GM23248 (cell line): ENCODE measurements at regions not wholly inside any gene's neighbourhood (a gene's known extent, or its start where the extent isn't known, plus 50 kb on each side); places are given as distances from the start of the nearest gene placed in this dataset.

Experiments
- DNase-seq: peaks from one replicate; pipeline ENCODE4 v3.0.0-alpha.2; 2015
- H2AFZ ChIP-seq: fragments of 200-600 bp; sonication (generic); 2 replicates; pipeline ENCODE4 v1.6.1; 2016; ENCODE audit warnings: antibody characterized with exemption
- H3F3A ChIP-seq: fragments of 200-600 bp; sonication (generic); 2 replicates; pipeline ENCODE4 v1.6.1; 2016; ENCODE audit warnings: mild to moderate bottlenecking, antibody characterized with exemption, mixed run types; ENCODE audit not compliant: insufficient read depth
- H3K27ac ChIP-seq: fragments of 200-600 bp; sonication (generic); 2 replicates; pipeline ENCODE4 v1.5.1; 2016; ENCODE audit warnings: mild to moderate bottlenecking
- H3K27me3 ChIP-seq: fragments of 200-600 bp; sonication (generic); replicated peaks from 2 replicates; pipeline ENCODE4 v1.6.1; 2016; ENCODE audit warnings: mild to moderate bottlenecking; ENCODE audit not compliant: insufficient read depth
- H3K36me3 ChIP-seq: fragments of 200-600 bp; sonication (generic); 2 replicates; pipeline ENCODE4 v1.6.1; 2016; ENCODE audit warnings: low read depth, mild to moderate bottlenecking
- H3K4me1 ChIP-seq: fragments of 200-600 bp; sonication (generic); 2 replicates; pipeline ENCODE4 v1.6.1; 2016; ENCODE audit warnings: mild to moderate bottlenecking; ENCODE audit not compliant: insufficient read depth
- H3K4me2 ChIP-seq: fragments of 200-600 bp; sonication (generic); one replicate; pipeline ENCODE4 v1.6.1; 2016; ENCODE audit warnings: mild to moderate bottlenecking; ENCODE audit not compliant: unreplicated experiment
- H3K4me3 ChIP-seq: fragments of 200-600 bp; sonication (generic); 2 replicates; pipeline ENCODE4 v1.5.1; 2016; ENCODE audit warnings: mild to moderate bottlenecking
- H3K79me2 ChIP-seq: fragments of 200-600 bp; sonication (generic); 2 replicates; pipeline ENCODE4 v1.6.1; 2016; ENCODE audit warnings: mild to moderate bottlenecking; ENCODE audit not compliant: insufficient read depth
- H3K9ac ChIP-seq: fragments of 200-600 bp; sonication (generic); 2 replicates; pipeline ENCODE4 v1.6.1; 2016; ENCODE audit warnings: mild to moderate bottlenecking
- H3K9me2 ChIP-seq: fragments of 200-600 bp; sonication (generic); 2 replicates; pipeline ENCODE4 v1.6.1; 2016; ENCODE audit warnings: mixed run types, mild to moderate bottlenecking, moderate library complexity; ENCODE audit not compliant: insufficient read depth
- H3K9me3 ChIP-seq: fragments of 200-600 bp; sonication (generic); one replicate; pipeline ENCODE4 v1.6.1; 2017; ENCODE audit warnings: low read depth
- H4K20me1 ChIP-seq: fragments of 200-600 bp; sonication (generic); 2 replicates; pipeline ENCODE4 v1.6.0; 2016; ENCODE audit not compliant: insufficient read depth
- EZH2 ChIP-seq: fragments of 200-600 bp; sonication (generic); IDR thresholded peaks from 2 replicates; pipeline ENCODE4 v1.6.1; 2018; ENCODE audit warnings: antibody characterized with exemption, mild to moderate bottlenecking; ENCODE audit not compliant: insufficient read depth, poor library complexity, severe bottlenecking
- EZH2phosphoT487 ChIP-seq: fragments of 200-600 bp; sonication (generic); IDR thresholded peaks from 2 replicates; pipeline ENCODE4 v1.6.1; 2018; ENCODE audit warnings: antibody characterized with exemption, moderate library complexity, mild to moderate bottlenecking, low read depth; ENCODE audit not compliant: insufficient read depth
- WGBS, 2 experiments: methylation state at CpG; one replicate each; pipeline ENCODE4 v1.1.6; 2015 to 2017; ENCODE audit warnings: low lambda C conversion rate in 2 of 2, low coverage in 1 of 2; ENCODE audit errors: missing lambda C conversion rate in 2 of 2; 5-methylcytosine and 5-hydroxymethylcytosine counted together
- in situ Hi-C: fragments of 300-500 bp; cut with MboI; formaldehyde crosslinking; loops from 2 replicates; pipeline ENCODE4 v1.15.0; 2020

- Histone ChIP-seq H3F3A (no peaks in the 10 kb centered on the region), H3K27ac (no peak overlapping the region), H3K4me2 (no peak overlapping the region), H3K9ac (no peak overlapping the region), H4K20me1 (no peaks in the 10 kb centered on the region), H3K36me3 (no peaks in the 10 kb centered on the region), H3K79me2 (no peaks in the 10 kb centered on the region), H2AFZ (no peak overlapping the region), H3K4me1 (no peaks in the 10 kb centered on the region), H3K9me2 (no peaks in the 10 kb centered on the region), H3K27me3 (no peaks in the 10 kb centered on the region), H3K9me3 (no peaks in the 10 kb centered on the region), H3K4me3 (no peak overlapping the region)
- DNase-seq = no peak
- in situ Hi-C loops = no loop called here
- TF ChIP-seq EZH2phosphoT487 (no peak), EZH2 (no peak)
- WGBS, 2 experiments = 33 to 40% methylated on average over 2 of the region's 2 CpGs
Observed at GRCh38 chr10:124239134-124239533, 145.7 kb upstream of the CHST15 start.

GRCh38 chr10:124238367-124238766, 145.0 kb upstream of the CHST15 start:
- Histone ChIP-seq H3K36me3 (no peaks in the 10 kb centered on the region), H3F3A (no peaks in the 10 kb centered on the region), H3K4me1 (no peaks in the 10 kb centered on the region), H3K27ac (no peak overlapping the region), H3K4me2 (no peak overlapping the region), H3K27me3 (no peaks in the 10 kb centered on the region), H3K9me3 (no peaks in the 10 kb centered on the region), H4K20me1 (no peaks in the 10 kb centered on the region), H2AFZ (no peak overlapping the region), H3K79me2 (no peaks in the 10 kb centered on the region), H3K9ac (no peak overlapping the region), H3K4me3 (no peak overlapping the region), H3K9me2 (no peaks in the 10 kb centered on the region)
- DNase-seq = no peak
- in situ Hi-C loops = no loop called here
- TF ChIP-seq EZH2 (no peak), EZH2phosphoT487 (no peak)
- 43 to 44% methylated on average over 8 of the region's 8 CpGs for WGBS, 2 experiments

GRCh38 chr10:124237282-124237961, 144.0 kb upstream of the CHST15 start:
- no peaks in the 10 kb centered on the region for H3K9me3 ChIP-seq
- no peak overlapping the region for H3K4me3 ChIP-seq
- no peak overlapping the region for H3K27ac ChIP-seq
- 16 to 19% methylated on average over 3 of the region's 3 CpGs for WGBS, 2 experiments
- H3K4me2 ChIP-seq = no peak overlapping the region
- in situ Hi-C loops = no loop called here
- H3K9me2 ChIP-seq = no peaks in the 10 kb centered on the region
- no peaks in the 10 kb centered on the region for H3K36me3 ChIP-seq
- TF ChIP-seq EZH2 = no peak
- no peak for TF ChIP-seq EZH2phosphoT487
- H3K27me3 ChIP-seq = no peaks in the 10 kb centered on the region
- no peaks in the 10 kb centered on the region for H3F3A ChIP-seq
- no peak for DNase-seq
- H2AFZ ChIP-seq = no peak overlapping the region
- no peak overlapping the region for H3K9ac ChIP-seq
- H4K20me1 ChIP-seq = no peaks in the 10 kb centered on the region
- H3K79me2 ChIP-seq = no peaks in the 10 kb centered on the region
- H3K4me1 ChIP-seq = no peaks in the 10 kb centered on the region

GRCh38 chr10:124236816-124237215, 143.4 kb upstream of the CHST15 start:
- WGBS, 2 experiments = 21 to 31% methylated on average over 7 of the region's 7 CpGs

More at GRCh38 chr10:124236816-124237215, 143.4 kb upstream of the CHST15 start:
- H3K36me3 ChIP-seq = no peaks in the 10 kb centered on the region
- no peaks in the 10 kb centered on the region for H3K9me2 ChIP-seq
- no peaks in the 10 kb centered on the region for H3K9me3 ChIP-seq
- no peak overlapping the region for H3K4me2 ChIP-seq
- no peak overlapping the region for H3K27ac ChIP-seq
- no peaks in the 10 kb centered on the region for H3K4me1 ChIP-seq
- no peaks in the 10 kb centered on the region for H3F3A ChIP-seq
- no peaks in the 10 kb centered on the region for H4K20me1 ChIP-seq
- no peak overlapping the region for H3K4me3 ChIP-seq
- in situ Hi-C loops = no loop called here
- H3K79me2 ChIP-seq = no peaks in the 10 kb centered on the region
- H3K9ac ChIP-seq = no peak overlapping the region
- no peaks in the 10 kb centered on the region for H3K27me3 ChIP-seq
- TF ChIP-seq EZH2phosphoT487 = no peak
- no peak for TF ChIP-seq EZH2
- no peak overlapping the region for H2AFZ ChIP-seq
- DNase-seq = no peak
